NT2/D1 (cell line): ENCODE measurements at regions not wholly inside any gene's neighbourhood (a gene's known extent, or its start where the extent isn't known, plus 50 kb on each side); places are given as distances from the start of the nearest gene placed in this dataset.

Experiments used
- DNase-seq: peaks from one replicate; pipeline ENCODE4 v3.0.0-alpha.2; 2011; ENCODE audit warnings: low read depth, low spot score
- H3K27me3 ChIP-seq: 2 replicates; pipeline ENCODE4 v1.6.0; 2011; ENCODE audit warnings: mild to moderate bottlenecking; ENCODE audit not compliant: insufficient read length, insufficient read depth
- H3K36me3 ChIP-seq: 2 replicates; pipeline ENCODE4 v1.6.1; 2011; ENCODE audit warnings: mild to moderate bottlenecking, low read length, mixed read lengths; ENCODE audit not compliant: insufficient read depth, insufficient read length
- H3K4me1 ChIP-seq: 2 replicates; pipeline ENCODE4 v1.5.1; 2011; ENCODE audit not compliant: insufficient read depth, insufficient read length
- H3K4me3 ChIP-seq: 2 replicates; pipeline ENCODE4 v1.5.1; 2011; ENCODE audit warnings: low read depth; ENCODE audit not compliant: insufficient read length
- H3K9ac ChIP-seq: 2 replicates; pipeline ENCODE4 v1.6.0; 2011; ENCODE audit warnings: low read depth; ENCODE audit not compliant: insufficient read length
- H3K9me3 ChIP-seq: 2 replicates; pipeline ENCODE4 v1.5.1; 2011; ENCODE audit warnings: mild to moderate bottlenecking, low read length; ENCODE audit not compliant: insufficient read depth
- SUZ12 ChIP-seq: IDR thresholded peaks from 2 replicates; pipeline ENCODE4 v1.6.1; 2011; ENCODE audit not compliant: insufficient read length, insufficient read depth; ENCODE audit errors: extremely low read depth
- YY1 ChIP-seq: IDR thresholded peaks from 2 replicates; pipeline ENCODE4 v1.6.1; 2011; ENCODE audit not compliant: insufficient read length, insufficient read depth
- ZNF274 ChIP-seq: IDR thresholded peaks from 2 replicates; pipeline ENCODE4 v1.6.1; 2011; ENCODE audit warnings: mild to moderate bottlenecking, low read depth, low read length

GRCh38 chr2:35915261-35915660 lies 440.3 kb upstream of the CRIM1 start:
- no peak for DNase-seq
- Histone ChIP-seq H3K4me3 (no peak overlapping the region), H3K4me1 (no peaks in the 10 kb centered on the region), H3K9me3 (no peaks in the 10 kb centered on the region), H3K27me3 (no peaks in the 10 kb centered on the region), H3K9ac (no peak overlapping the region), H3K36me3 (no peaks in the 10 kb centered on the region)
- TF ChIP-seq ZNF274 = no peak
- TF ChIP-seq SUZ12 = no peak
- TF ChIP-seq YY1 = no peak

GRCh38 chr2:35891936-35892335 lies 463.6 kb upstream of the CRIM1 start:
- TF ChIP-seq SUZ12 = no peak
- no peak for TF ChIP-seq YY1
- TF ChIP-seq ZNF274 = no peak
- H3K4me3 ChIP-seq = no peak overlapping the region

GRCh38 chr2:35891528-35891927 lies 464.1 kb upstream of the CRIM1 start:
- Histone ChIP-seq H3K9ac (no peak overlapping the region), H3K27me3 (no peaks in the 10 kb centered on the region), H3K4me3 (no peak overlapping the region), H3K9me3 (no peaks in the 10 kb centered on the region), H3K4me1 (no peaks in the 10 kb centered on the region), H3K36me3 (no peaks in the 10 kb centered on the region)
- TF ChIP-seq SUZ12 (no peak), YY1 (no peak), ZNF274 (no peak)
- DNase-seq = no peak

More at GRCh38 chr2:35891936-35892335, 463.6 kb upstream of the CRIM1 start:
- Histone ChIP-seq H3K9me3 (no peaks in the 10 kb centered on the region), H3K36me3 (no peaks in the 10 kb centered on the region), H3K4me1 (no peaks in the 10 kb centered on the region), H3K27me3 (no peaks in the 10 kb centered on the region), H3K9ac (no peak overlapping the region)
- DNase-seq = no peak

- no peaks in the 10 kb centered on the region for H3K27me3 ChIP-seq
- DNase-seq = no peak
- H3K36me3 ChIP-seq = no peaks in the 10 kb centered on the region
- H3K4me1 ChIP-seq = no peaks in the 10 kb centered on the region
- no peaks in the 10 kb centered on the region for H3K9me3 ChIP-seq
- no peak overlapping the region for H3K4me3 ChIP-seq
- H3K9ac ChIP-seq = no peak overlapping the region
- TF ChIP-seq ZNF274 (no peak), SUZ12 (no peak), YY1 (no peak)
Observed at GRCh38 chr2:35887146-35887545, 468.4 kb upstream of the CRIM1 start.

GRCh38 chr2:35873921-35874320 lies 481.7 kb upstream of the CRIM1 start:
- no peak overlapping the region for H3K4me3 ChIP-seq
- no peaks in the 10 kb centered on the region for H3K9me3 ChIP-seq
- DNase-seq = no peak
- TF ChIP-seq ZNF274 (no peak), SUZ12 (no peak), YY1 (no peak)
- no peaks in the 10 kb centered on the region for H3K27me3 ChIP-seq
- no peaks in the 10 kb centered on the region for H3K4me1 ChIP-seq
- no peak overlapping the region for H3K9ac ChIP-seq
- no peaks in the 10 kb centered on the region for H3K36me3 ChIP-seq

GRCh38 chr2:35871672-35872071 lies 483.9 kb upstream of the CRIM1 start:
- TF ChIP-seq SUZ12 (no peak), ZNF274 (no peak), YY1 (no peak)
- no peak overlapping the region for H3K4me3 ChIP-seq
- no peaks in the 10 kb centered on the region for H3K27me3 ChIP-seq
- no peaks in the 10 kb centered on the region for H3K9me3 ChIP-seq
- H3K9ac ChIP-seq = no peak overlapping the region
- H3K4me1 ChIP-seq = no peaks in the 10 kb centered on the region
- DNase-seq = no peak
- no peaks in the 10 kb centered on the region for H3K36me3 ChIP-seq

- H3K9me3 ChIP-seq = no peaks in the 10 kb centered on the region
- DNase-seq = no peak
- H3K9ac ChIP-seq = no peak overlapping the region
- no peaks in the 10 kb centered on the region for H3K4me1 ChIP-seq
- H3K27me3 ChIP-seq = no peaks in the 10 kb centered on the region
- H3K36me3 ChIP-seq = no peaks in the 10 kb centered on the region
- H3K4me3 ChIP-seq = no peak overlapping the region
- TF ChIP-seq ZNF274 (no peak), SUZ12 (no peak), YY1 (no peak)
Observed at GRCh38 chr2:35870713-35871112, 484.9 kb upstream of the CRIM1 start.

- H3K4me1 ChIP-seq = no peaks in the 10 kb centered on the region
- no peaks in the 10 kb centered on the region for H3K36me3 ChIP-seq
- DNase-seq = no peak
- H3K4me3 ChIP-seq = no peak overlapping the region
- H3K9me3 ChIP-seq = no peaks in the 10 kb centered on the region
- TF ChIP-seq SUZ12 (no peak), ZNF274 (no peak), YY1 (no peak)
- no peaks in the 10 kb centered on the region for H3K27me3 ChIP-seq
- no peak overlapping the region for H3K9ac ChIP-seq
Observed at GRCh38 chr2:35864141-35864540, 491.4 kb upstream of the CRIM1 start.
